H9 (cell line): ENCODE measurements at regions not wholly inside any gene's neighbourhood (a gene's known extent, or its start where the extent isn't known, plus 50 kb on each side); places are given as distances from the start of the nearest gene placed in this dataset.

Experiments
- DNase-seq: peaks from one replicate; pipeline ENCODE4 v3.0.0-alpha.2; 2017
- H2AFZ ChIP-seq: one replicate; pipeline ENCODE4 v1.6.1; 2013; ENCODE audit warnings: mild to moderate bottlenecking, low read length, control low read depth, moderate library complexity
- H2AK5ac ChIP-seq: 2 replicates; pipeline ENCODE4 v1.6.1; 2013; ENCODE audit warnings: low read length, control low read depth, mixed read lengths; ENCODE audit not compliant: insufficient read length
- H2BK120ac ChIP-seq: one replicate; pipeline ENCODE4 v1.6.1; 2013; ENCODE audit warnings: low read depth, mild to moderate bottlenecking, low read length, control low read depth, inconsistent platforms; ENCODE audit not compliant: poor library complexity, severe bottlenecking
- H2BK12ac ChIP-seq: 2 replicates; pipeline ENCODE4 v1.6.1; 2013; ENCODE audit warnings: low read length, control low read depth, mixed read lengths, low read depth; ENCODE audit not compliant: insufficient read length
- H2BK15ac ChIP-seq: 2 replicates; pipeline ENCODE4 v1.6.1; 2013; ENCODE audit warnings: low read depth, low read length, control low read depth
- H2BK20ac ChIP-seq: one replicate; pipeline ENCODE4 v1.6.1; 2013; ENCODE audit warnings: low read depth, mild to moderate bottlenecking, low read length, control low read depth, inconsistent platforms; ENCODE audit not compliant: poor library complexity, severe bottlenecking
- H2BK5ac ChIP-seq: 2 replicates; pipeline ENCODE4 v1.6.1; 2013; ENCODE audit warnings: low read length, control low read depth, mixed read lengths; ENCODE audit not compliant: insufficient read length
- H3K14ac ChIP-seq: 2 replicates; pipeline ENCODE4 v1.6.1; 2013; ENCODE audit warnings: low read length, control low read depth; ENCODE audit not compliant: insufficient read depth
- H3K18ac ChIP-seq: 2 replicates; pipeline ENCODE4 v1.6.1; 2013; ENCODE audit warnings: low read depth, mild to moderate bottlenecking, mixed read lengths, low read length, control low read depth; ENCODE audit not compliant: insufficient read length
- H3K23ac ChIP-seq: 2 replicates; pipeline ENCODE4 v1.6.1; 2013; ENCODE audit warnings: low read length, control low read depth, mixed read lengths, low read depth; ENCODE audit not compliant: insufficient read length
- H3K23me2 ChIP-seq: 2 replicates; pipeline ENCODE4 v1.6.1; 2013; ENCODE audit warnings: low read depth, mild to moderate bottlenecking, mixed read lengths, low read length, control low read depth; ENCODE audit not compliant: insufficient read length, poor library complexity, severe bottlenecking
- H3K27ac ChIP-seq: 2 replicates; pipeline ENCODE4 v1.5.1; 2013; ENCODE audit warnings: low read length, control low read depth, mixed read lengths, low read depth; ENCODE audit not compliant: insufficient read length
- H3K27me3 ChIP-seq: 2 replicates; pipeline ENCODE4 v1.6.1; 2013; ENCODE audit warnings: low read length, control low read depth, inconsistent platforms; ENCODE audit not compliant: insufficient read depth
- H3K4ac ChIP-seq: 2 replicates; pipeline ENCODE4 v1.6.1; 2013; ENCODE audit warnings: low read depth, mild to moderate bottlenecking, control low read depth, inconsistent platforms, low read length, moderate library complexity
- H3K4me1 ChIP-seq: 2 replicates; pipeline ENCODE4 v1.6.1; 2013; ENCODE audit warnings: low read length, control low read depth, inconsistent platforms; ENCODE audit not compliant: insufficient read depth
- H3K4me2 ChIP-seq: 2 replicates; pipeline ENCODE4 v1.6.1; 2013; ENCODE audit warnings: low read length, control low read depth, mixed read lengths; ENCODE audit not compliant: insufficient read length, insufficient read depth
- H3K56ac ChIP-seq: 2 replicates; pipeline ENCODE4 v1.6.1; 2013; ENCODE audit warnings: low read depth, mild to moderate bottlenecking, mixed read lengths, low read length, control low read depth; ENCODE audit not compliant: insufficient read length
- H3K79me1 ChIP-seq: 2 replicates; pipeline ENCODE4 v1.6.1; 2013; ENCODE audit warnings: low read depth, mild to moderate bottlenecking, moderate library complexity, low read length, control low read depth, inconsistent platforms; ENCODE audit not compliant: insufficient read depth, poor library complexity, severe bottlenecking
- H3K79me2 ChIP-seq: 2 replicates; pipeline ENCODE4 v1.6.1; 2013; ENCODE audit warnings: low read length, control low read depth, inconsistent platforms; ENCODE audit not compliant: insufficient read depth
- H3K9ac ChIP-seq: 2 replicates; pipeline ENCODE4 v1.6.1; 2013; ENCODE audit warnings: low read length, control low read depth, mixed read lengths; ENCODE audit not compliant: insufficient read length; ENCODE audit errors: extremely low read depth
- H3K9me3 ChIP-seq: one replicate; pipeline ENCODE4 v1.6.1; 2013; ENCODE audit warnings: low read depth, low read length, inconsistent platforms; ENCODE audit not compliant: control insufficient read depth
- H3T11ph ChIP-seq: one replicate; pipeline ENCODE4 v1.6.1; 2013; ENCODE audit warnings: mild to moderate bottlenecking, low read length, control low read depth, inconsistent platforms
- H4K20me1 ChIP-seq: one replicate; pipeline ENCODE4 v1.6.1; 2013; ENCODE audit not compliant: control insufficient read depth, insufficient read length, insufficient read depth
- H4K5ac ChIP-seq: 2 replicates; pipeline ENCODE4 v1.6.1; 2013; ENCODE audit warnings: low read depth, mild to moderate bottlenecking, mixed read lengths, low read length, control low read depth; ENCODE audit not compliant: insufficient read length
- H4K8ac ChIP-seq: replicated peaks from 2 replicates; pipeline ENCODE4 v1.6.1; 2013; ENCODE audit warnings: low read length, control low read depth, mixed read lengths, low read depth; ENCODE audit not compliant: insufficient read length
- H4K91ac ChIP-seq: 2 replicates; pipeline ENCODE4 v1.6.1; 2013; ENCODE audit warnings: low read depth, mild to moderate bottlenecking, moderate library complexity, mixed read lengths, low read length, control low read depth; ENCODE audit not compliant: insufficient read length
- H3K27ac Mint-ChIP-seq, 3 experiments: 2 replicates in 2 of 3; 3 replicates in 1 of 3; pipeline ENCODE4 v1.8.0; 2020 to 2021; ENCODE audit warnings: mixed read lengths in 3 of 3, mild to moderate bottlenecking in 1 of 3, moderate library complexity in 1 of 3
- H3K27me3 Mint-ChIP-seq: 2 replicates; pipeline ENCODE4 v1.8.0; 2021; ENCODE audit warnings: low read depth, mild to moderate bottlenecking, moderate library complexity, mixed read lengths
- H3K36me3 Mint-ChIP-seq, 3 experiments: 2 replicates in 2 of 3; 3 replicates in 1 of 3; pipeline ENCODE4 v1.8.0; 2020 to 2021; ENCODE audit warnings: low read depth in 3 of 3, mixed read lengths in 3 of 3; ENCODE audit not compliant: insufficient read depth in 1 of 3
- H3K4me1 Mint-ChIP-seq, 2 experiments: 2 replicates each; pipeline ENCODE4 v1.8.0; 2020; ENCODE audit warnings: mixed read lengths in 2 of 2
- H3K4me3 Mint-ChIP-seq, 2 experiments: 2 replicates in 1 of 2; 3 replicates in 1 of 2; pipeline ENCODE4 v1.8.0; 2020 to 2021; ENCODE audit warnings: mild to moderate bottlenecking in 2 of 2, mixed read lengths in 2 of 2, moderate library complexity in 1 of 2
- H3K9me3 Mint-ChIP-seq, 2 experiments: 2 replicates in 1 of 2; 3 replicates in 1 of 2; pipeline ENCODE4 v1.8.0; 2020; ENCODE audit warnings: mild to moderate bottlenecking in 2 of 2, mixed read lengths in 2 of 2, moderate library complexity in 1 of 2
- CTCF ChIP-seq: fragments of 200-600 bp; sonication (generic); conservative IDR thresholded peaks from 3 replicates; pipeline ENCODE4 v1.8.0; 2021; ENCODE audit warnings: antibody characterized with exemption, mild to moderate bottlenecking
- WGBS: extraction: QIAGEN DNeasy Blood & Tissue Kit; methylation state at CpG from one replicate; pipeline ENCODE4 v1.1.7; 2013; ENCODE audit warnings: missing lambda C conversion rate, low lambda C conversion rate, mixed read lengths; ENCODE audit not compliant: insufficient read length; ENCODE audit errors: extremely low coverage; 5-methylcytosine and 5-hydroxymethylcytosine counted together

GRCh38 chr15:47862402-47862801 lies 145.1 kb downstream of the SEMA6D start:
- DNase-seq: no peak
- Mint-ChIP-seq H3K27me3 (no peaks in the 10 kb centered on the region), H3K9me3 (peaks cover 14 to 16% of the 10 kb centered on the region in 2 experiments), H3K4me1 (peaks cover 28 to 34% of the 10 kb centered on the region in 2 experiments), H3K27ac (no peak overlapping the region), H3K36me3 (peaks cover 1 to 19% (median 3%) of the 10 kb centered on the region in 3 experiments; a peak in 5 of 7 replicates), H3K4me3 (no peak overlapping the region; a peak in 1 of 5 replicates)
- H3T11ph ChIP-seq: no peak overlapping the region
- H2BK12ac ChIP-seq: no peak overlapping the region
- no peak for TF ChIP-seq CTCF
- H3K14ac ChIP-seq: no peak overlapping the region
- no peak overlapping the region for H3K4ac ChIP-seq
- H3K56ac ChIP-seq: no peak overlapping the region
- no peaks in the 10 kb centered on the region for H3K23me2 ChIP-seq
- no peaks in the 10 kb centered on the region for H4K20me1 ChIP-seq
- H2BK20ac ChIP-seq: no peak overlapping the region
- no peak overlapping the region for H2AK5ac ChIP-seq
- no peak overlapping the region for H2BK120ac ChIP-seq
- H2BK5ac ChIP-seq: no peak overlapping the region
- H4K8ac ChIP-seq: no peak overlapping the region
- H3K27me3 ChIP-seq: no peaks in the 10 kb centered on the region
- H3K9me3 ChIP-seq: no peaks in the 10 kb centered on the region
- H3K79me1 ChIP-seq: no peaks in the 10 kb centered on the region
- no peak overlapping the region for H2AFZ ChIP-seq
- no peak overlapping the region for H3K9ac ChIP-seq
- WGBS: no CpG with 5 or more reads among the region's 3 CpGs
- H2BK15ac ChIP-seq: no peak overlapping the region
- no peaks in the 10 kb centered on the region for H3K79me2 ChIP-seq
- H3K4me2 ChIP-seq: no peak overlapping the region
- no peak overlapping the region for H3K18ac ChIP-seq
- H4K91ac ChIP-seq: no peak overlapping the region
- H3K4me1 ChIP-seq: no peaks in the 10 kb centered on the region
- H3K23ac ChIP-seq: no peak overlapping the region
- H3K27ac ChIP-seq: no peak overlapping the region
- no peak overlapping the region for H4K5ac ChIP-seq
